ENCODE measurements at regions not wholly inside any gene's neighbourhood (a gene's known extent, or its start where the extent isn't known, plus 50 kb on each side); places are given as distances from the start of the nearest gene placed in this dataset.

GRCh38 chr15:37792351-37792750 lies 142.1 kb upstream of the TMCO5A start:
- Histone ChIP-seq H3K79me2 (ENCODE audit: control insufficient read depth, low read length) (no peaks in the 10 kb centered on the region), H3F3A (ENCODE audit: control insufficient read depth, insufficient read depth) (no peaks in the 10 kb centered on the region), H3K4me1 (ENCODE audit: control insufficient read depth, low read length) (no peaks in the 10 kb centered on the region), H3K36me3 (ENCODE audit: control insufficient read depth, low read length) (no peaks in the 10 kb centered on the region), H3K27me3 (ENCODE audit: control insufficient read depth, low read length) (no peaks in the 10 kb centered on the region), H3K9me3 (ENCODE audit: control insufficient read depth, insufficient read depth, low read length) (no peaks in the 10 kb centered on the region), H3K27ac (ENCODE audit: low read depth, low read length) (no peak overlapping the region), H3K4me3 (ENCODE audit: low read length) (no peak overlapping the region), H4K20me1 (ENCODE audit: control insufficient read depth, insufficient read depth, low read depth, low read length) (no peaks in the 10 kb centered on the region), H3K4me2 (ENCODE audit: low read length) (no peak overlapping the region), H3K9me2 (replicated peaks; ENCODE audit: control insufficient read depth, low read length) (no peaks in the 10 kb centered on the region)
- no peak for TF ChIP-seq EZH2phosphoT487 (IDR thresholded peaks at IDR 0.05; ENCODE audit: borderline replicate concordance, low read length)
- no peak for TF ChIP-seq CTCF (IDR thresholded peaks at IDR 0.05; ENCODE audit: low read depth, low read length, poor library complexity, severe bottlenecking)

GRCh38 chr15:37793851-37794250 lies 140.6 kb upstream of the TMCO5A start:
- Histone ChIP-seq H3K4me3 (ENCODE audit: low read length) (no peak overlapping the region), H3K9me2 (replicated peaks; ENCODE audit: control insufficient read depth, low read length) (no peaks in the 10 kb centered on the region), H3K27ac (ENCODE audit: low read depth, low read length) (no peak overlapping the region), H3K79me2 (ENCODE audit: control insufficient read depth, low read length) (no peaks in the 10 kb centered on the region), H3K27me3 (ENCODE audit: control insufficient read depth, low read length) (no peaks in the 10 kb centered on the region), H3F3A (ENCODE audit: control insufficient read depth, insufficient read depth) (no peaks in the 10 kb centered on the region), H3K9me3 (ENCODE audit: control insufficient read depth, insufficient read depth, low read length) (no peaks in the 10 kb centered on the region), H3K4me2 (ENCODE audit: low read length) (no peak overlapping the region), H3K36me3 (ENCODE audit: control insufficient read depth, low read length) (no peaks in the 10 kb centered on the region), H4K20me1 (ENCODE audit: control insufficient read depth, insufficient read depth, low read depth, low read length) (no peaks in the 10 kb centered on the region), H3K4me1 (ENCODE audit: control insufficient read depth, low read length) (no peaks in the 10 kb centered on the region)
- no peak for TF ChIP-seq CTCF (IDR thresholded peaks at IDR 0.05; ENCODE audit: low read depth, low read length, poor library complexity, severe bottlenecking)
- no peak for TF ChIP-seq EZH2phosphoT487 (IDR thresholded peaks at IDR 0.05; ENCODE audit: borderline replicate concordance, low read length)

- TF ChIP-seq CTCF (IDR thresholded peaks at IDR 0.05; ENCODE audit: low read depth, low read length, poor library complexity, severe bottlenecking), result no peak
- TF ChIP-seq EZH2phosphoT487 (IDR thresholded peaks at IDR 0.05; ENCODE audit: borderline replicate concordance, low read length), result no peak
- no peaks in the 10 kb centered on the region for H3K4me1 ChIP-seq (ENCODE audit: control insufficient read depth, low read length)
- H3K27me3 ChIP-seq (ENCODE audit: control insufficient read depth, low read length), result no peaks in the 10 kb centered on the region
- H3K79me2 ChIP-seq (ENCODE audit: control insufficient read depth, low read length), result no peaks in the 10 kb centered on the region
- no peak overlapping the region for H3K4me3 ChIP-seq (ENCODE audit: low read length)
- no peak overlapping the region for H3K4me2 ChIP-seq (ENCODE audit: low read length)
- no peaks in the 10 kb centered on the region for H3F3A ChIP-seq (ENCODE audit: control insufficient read depth, insufficient read depth)
- H3K36me3 ChIP-seq (ENCODE audit: control insufficient read depth, low read length), result no peaks in the 10 kb centered on the region
- no peaks in the 10 kb centered on the region for H4K20me1 ChIP-seq (ENCODE audit: control insufficient read depth, insufficient read depth, low read depth, low read length)
- no peak overlapping the region for H3K27ac ChIP-seq (ENCODE audit: low read depth, low read length)
- no peaks in the 10 kb centered on the region for H3K9me2 ChIP-seq (replicated peaks; ENCODE audit: control insufficient read depth, low read length)
- H3K9me3 ChIP-seq (ENCODE audit: control insufficient read depth, insufficient read depth, low read length), result no peaks in the 10 kb centered on the region
Observed at GRCh38 chr15:37794947-37795346, 139.5 kb upstream of the TMCO5A start.

- no peaks in the 10 kb centered on the region for H3K36me3 ChIP-seq (ENCODE audit: control insufficient read depth, low read length)
- H3K4me1 ChIP-seq (ENCODE audit: control insufficient read depth, low read length), result no peaks in the 10 kb centered on the region
- TF ChIP-seq CTCF (IDR thresholded peaks at IDR 0.05; ENCODE audit: low read depth, low read length, poor library complexity, severe bottlenecking) (no peak), EZH2phosphoT487 (IDR thresholded peaks at IDR 0.05; ENCODE audit: borderline replicate concordance, low read length) (no peak)
- H3K9me2 ChIP-seq (replicated peaks; ENCODE audit: control insufficient read depth, low read length), result no peaks in the 10 kb centered on the region
- H3K9me3 ChIP-seq (ENCODE audit: control insufficient read depth, insufficient read depth, low read length), result no peaks in the 10 kb centered on the region
- H3K4me2 ChIP-seq (ENCODE audit: low read length), result no peak overlapping the region
- no peaks in the 10 kb centered on the region for H3K79me2 ChIP-seq (ENCODE audit: control insufficient read depth, low read length)
- H3K27me3 ChIP-seq (ENCODE audit: control insufficient read depth, low read length), result no peaks in the 10 kb centered on the region
- no peak overlapping the region for H3K4me3 ChIP-seq (ENCODE audit: low read length)
- no peak overlapping the region for H3K27ac ChIP-seq (ENCODE audit: low read depth, low read length)
- H3F3A ChIP-seq (ENCODE audit: control insufficient read depth, insufficient read depth), result no peaks in the 10 kb centered on the region
- no peaks in the 10 kb centered on the region for H4K20me1 ChIP-seq (ENCODE audit: control insufficient read depth, insufficient read depth, low read depth, low read length)
Observed at GRCh38 chr15:37801529-37801928, 132.9 kb upstream of the TMCO5A start.
